ENCODE measurements at regions not wholly inside any gene's neighbourhood (a gene's known extent, or its start where the extent isn't known, plus 50 kb on each side); places are given as distances from the start of the nearest gene placed in this dataset.
A peak's percentile ranks its signal among the peaks of the same experiment; 100 is the strongest.

DNA sequence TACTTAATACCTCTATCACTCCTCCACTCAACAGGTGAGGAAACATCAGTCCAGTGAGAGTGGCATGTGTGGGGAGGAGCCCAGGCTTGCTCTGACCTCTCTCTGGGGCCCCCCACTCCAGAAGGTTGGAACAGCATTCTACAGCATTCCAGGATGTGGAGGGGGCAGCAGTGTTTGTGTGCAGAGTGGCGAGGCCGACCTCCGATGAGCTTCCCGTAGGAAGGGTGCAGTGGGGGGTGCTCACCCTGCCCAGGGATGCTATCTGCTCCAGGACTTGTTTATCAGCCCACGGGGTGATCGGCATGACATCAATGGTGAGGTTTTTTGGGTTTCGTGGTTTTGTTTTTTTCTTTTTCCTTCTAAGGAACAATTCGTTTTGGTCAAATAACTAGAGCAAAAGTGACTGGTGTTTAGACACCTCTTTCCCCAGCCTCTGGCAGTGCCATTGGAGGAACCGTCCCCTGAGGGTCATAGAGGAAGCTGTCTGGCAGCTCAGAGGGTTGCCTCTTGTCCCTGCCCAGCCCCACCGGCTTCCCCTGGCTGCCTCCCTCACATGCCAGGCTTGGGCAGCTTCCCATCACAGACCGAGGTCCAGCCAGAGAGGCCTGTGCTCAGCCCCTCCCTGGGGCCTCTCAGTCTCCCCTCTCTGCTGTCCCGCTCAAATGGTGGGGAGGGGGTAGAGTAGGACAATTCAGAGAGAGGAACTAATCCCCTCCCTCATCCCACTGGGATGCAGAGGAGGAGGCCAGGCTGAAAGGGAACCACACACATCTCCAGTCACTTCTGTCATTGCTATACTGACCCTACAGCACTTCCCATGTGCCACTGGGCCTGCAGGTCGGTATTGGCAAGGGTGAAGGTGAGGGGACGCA, 96.5 kb downstream of the ZFP36L2 start:
- no peak for DNase-seq (ENCODE audit: low read depth in 1 of 2, low spot score in 1 of 2)

DNA sequence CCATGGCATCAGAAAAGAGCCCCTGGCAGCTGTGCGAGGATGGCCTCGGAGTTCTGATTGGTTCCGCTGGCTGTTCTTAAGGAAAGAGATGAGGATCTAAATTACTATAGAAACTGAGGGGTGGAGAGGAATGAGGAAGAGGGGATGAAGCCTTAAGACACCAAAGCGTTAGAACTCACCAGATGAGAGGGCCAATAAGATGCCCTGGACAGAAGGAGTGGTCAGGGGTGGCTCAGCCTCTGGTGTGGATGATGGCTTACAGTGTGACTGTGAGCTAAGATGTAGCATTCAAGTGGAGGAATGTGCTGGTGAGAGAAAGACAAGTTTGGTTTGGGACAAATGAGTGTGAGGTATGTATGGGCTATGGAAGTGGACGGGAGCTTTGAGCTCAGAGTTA, 97.8 kb downstream of the ZFP36L2 start:
- no peak for DNase-seq (ENCODE audit: low read depth in 1 of 2, low spot score in 1 of 2)

DNA sequence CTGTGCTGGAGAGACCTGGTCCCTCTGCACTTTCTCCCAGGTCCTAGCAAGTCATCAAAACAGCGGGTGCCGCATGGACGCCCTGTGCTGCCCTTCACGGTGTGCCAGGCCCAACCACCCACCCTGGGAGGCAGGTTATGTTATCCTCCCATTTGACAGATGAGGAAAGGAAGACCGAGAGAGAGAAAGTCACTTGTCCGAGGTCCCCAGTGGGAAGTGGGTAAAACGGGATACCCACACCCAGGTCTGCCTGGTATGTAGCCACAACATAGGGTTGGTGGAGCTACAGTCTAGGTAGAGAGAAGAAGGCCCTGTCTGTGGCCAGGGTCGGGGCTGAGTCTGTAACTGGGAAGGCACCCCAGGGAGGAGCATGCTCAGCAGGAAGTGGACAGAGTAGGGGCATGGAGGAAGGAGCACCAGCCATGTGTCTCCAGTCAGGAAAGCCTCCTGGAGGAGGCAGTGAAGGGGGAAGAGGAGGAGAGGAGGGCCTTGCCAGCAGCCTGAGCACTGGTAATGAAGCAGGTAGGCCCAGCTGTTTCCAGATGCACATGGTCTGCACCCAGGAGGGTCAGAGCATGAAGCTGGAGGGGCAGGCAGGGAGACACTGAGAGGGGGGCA, 98.4 kb downstream of the ZFP36L2 start:
- DNase-seq (ENCODE audit: low read depth in 1 of 2, low spot score in 1 of 2) = no peak

DNA sequence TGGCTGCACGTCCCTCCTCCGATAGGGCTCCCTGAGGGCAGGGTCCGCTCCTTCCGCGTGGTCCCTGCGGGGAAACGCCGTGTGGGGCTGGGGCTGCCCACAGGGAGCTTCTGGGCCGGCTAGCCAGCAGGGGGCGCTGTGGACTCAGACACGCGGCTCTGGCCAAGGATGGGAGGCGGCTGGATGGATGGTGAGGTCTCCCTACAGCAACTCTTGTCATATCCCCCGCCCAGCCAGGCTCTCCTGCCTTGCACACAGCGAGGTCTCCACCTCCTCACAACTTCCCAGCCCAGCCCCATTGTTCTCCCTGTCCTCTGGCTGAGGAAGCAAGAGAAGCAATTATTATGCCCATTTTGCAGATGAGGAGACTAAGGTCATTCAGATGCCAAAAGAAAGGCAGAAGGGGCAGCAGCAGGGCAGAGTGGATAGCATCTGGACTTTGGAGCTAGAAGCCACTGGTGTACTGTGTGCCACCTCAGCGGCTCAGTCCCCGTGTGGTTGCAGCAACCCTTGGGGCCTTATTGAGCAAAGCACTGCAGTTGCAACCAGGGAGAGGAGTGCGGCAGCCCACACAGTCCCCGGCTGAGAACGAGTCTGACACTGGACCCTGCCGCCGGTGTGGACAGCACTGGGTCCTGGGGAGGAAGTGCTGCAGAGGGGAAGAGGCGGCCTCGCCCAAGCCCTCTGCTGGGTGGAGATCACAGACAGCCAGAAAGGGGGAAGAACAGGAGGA, 99.0 kb downstream of the ZFP36L2 start:
- DNase-seq (ENCODE audit: low read depth in 1 of 2, low spot score in 1 of 2) = peak; percentile 84 to 95

DNA sequence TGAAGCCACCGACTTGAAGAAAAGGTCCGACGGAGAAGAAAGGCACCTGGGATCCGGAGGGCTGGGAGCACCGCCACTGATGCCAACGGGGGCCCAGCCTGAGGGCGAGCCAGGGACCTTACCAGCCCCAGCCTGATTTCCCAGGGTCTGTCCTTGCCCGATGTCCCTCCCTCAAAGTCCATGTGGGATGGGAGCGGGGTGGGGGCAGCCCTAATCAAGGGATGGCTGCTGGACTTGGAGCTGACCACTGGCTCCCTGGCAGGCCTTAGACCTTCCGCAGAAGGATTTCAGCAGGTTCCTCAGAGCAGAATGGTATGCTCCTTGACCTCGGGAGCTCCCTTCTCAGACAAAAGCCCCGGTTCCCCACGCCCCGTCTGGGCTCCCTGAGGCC, 99.6 kb downstream of the ZFP36L2 start:
- DNase-seq (ENCODE audit: low read depth in 1 of 2, low spot score in 1 of 2) = no peak

DNA sequence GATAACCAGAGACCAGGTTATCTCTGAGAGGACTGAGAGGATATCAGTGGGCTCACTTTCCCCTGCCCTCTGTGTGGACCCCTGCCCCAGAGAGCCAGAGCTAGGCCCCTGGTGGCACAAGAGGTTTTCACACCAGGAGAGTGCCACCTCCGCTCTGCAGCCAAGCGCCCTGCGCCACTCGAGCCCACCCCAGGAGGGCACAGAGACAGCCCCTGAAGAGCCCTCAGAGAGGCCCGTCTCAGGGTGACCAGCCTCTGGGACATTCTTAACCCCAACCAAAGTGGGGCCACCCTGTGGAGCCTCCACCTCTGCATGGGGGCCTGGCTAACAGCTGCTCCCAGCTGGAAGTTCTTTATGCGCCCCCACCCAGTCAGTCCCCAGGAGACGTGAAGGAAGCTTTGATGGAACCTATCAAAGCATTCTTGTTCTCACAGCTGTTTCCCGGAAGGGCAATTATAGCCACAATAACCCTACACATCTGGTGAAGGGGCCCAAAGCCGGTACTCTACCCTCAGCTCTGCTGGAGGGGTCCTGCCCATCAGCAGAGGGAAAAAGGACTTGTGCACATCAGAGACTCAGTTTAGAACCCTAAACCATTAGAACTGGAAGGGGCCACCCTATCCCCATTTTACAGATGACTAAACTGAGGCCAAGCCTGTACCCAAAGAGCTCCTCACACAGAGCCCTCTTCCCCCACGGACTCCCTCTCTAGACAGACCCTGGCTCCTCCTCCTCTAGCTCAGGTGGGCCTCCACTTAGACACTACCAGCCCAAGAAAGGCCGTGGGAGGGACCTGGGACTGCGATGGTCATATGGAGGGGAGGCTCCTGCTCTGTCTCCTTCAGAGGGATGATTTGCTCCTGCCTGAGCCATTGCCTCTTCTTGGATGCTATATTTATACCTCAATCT, 101.1 kb downstream of the ZFP36L2 start:
- DNase-seq (ENCODE audit: low read depth in 1 of 2, low spot score in 1 of 2) = no peak

DNA sequence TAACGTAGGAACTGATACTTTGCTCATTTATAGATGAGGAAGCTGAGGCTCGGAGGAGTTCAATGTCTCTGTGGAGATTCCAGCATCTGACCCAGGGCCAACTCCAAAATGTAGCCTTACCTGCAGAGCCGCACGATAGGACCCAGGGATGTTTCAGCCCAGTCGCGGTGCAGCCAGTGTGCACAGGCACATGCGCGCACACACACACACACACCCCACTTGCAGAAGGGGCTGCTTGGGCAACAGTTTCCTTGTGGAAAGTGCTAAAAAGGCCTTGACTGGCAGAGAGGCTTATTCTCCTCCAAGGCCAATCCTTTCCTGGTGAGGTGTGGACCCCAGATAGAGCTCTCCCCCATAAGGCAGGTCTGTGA, 101.7 kb downstream of the ZFP36L2 start:
- no peak for DNase-seq (ENCODE audit: low read depth in 1 of 2, low spot score in 1 of 2)

DNA sequence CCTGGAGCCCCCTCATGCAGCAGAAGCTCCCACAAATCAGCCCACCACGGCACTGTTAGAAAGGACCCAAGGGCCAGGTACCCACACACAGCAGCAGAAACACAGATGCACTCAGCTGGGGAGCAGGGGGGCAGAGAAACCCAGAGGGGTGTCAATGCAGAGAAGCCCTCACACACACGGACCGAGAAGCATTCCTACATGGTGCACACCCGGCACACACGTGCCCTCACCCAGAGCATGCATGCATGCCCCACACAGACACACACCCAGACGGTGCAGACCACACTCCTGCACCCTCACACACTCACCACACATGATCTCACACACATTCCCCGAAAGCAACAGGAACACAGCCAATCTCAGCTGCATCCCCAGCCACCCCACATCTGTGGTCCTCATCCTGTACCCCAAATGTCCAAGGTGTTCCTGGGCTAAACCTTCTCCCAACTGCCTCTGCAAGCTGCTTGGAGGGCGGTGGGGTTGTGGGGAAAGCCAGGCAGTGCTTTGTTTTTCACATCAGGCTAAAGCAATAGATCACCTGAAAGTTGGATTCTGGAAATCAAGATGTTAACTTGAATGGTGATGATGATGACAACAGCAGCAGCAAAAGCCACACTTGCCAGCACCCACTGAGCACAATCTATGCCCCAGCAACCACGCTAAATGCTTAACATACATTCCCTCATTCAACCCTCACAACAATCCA, 102.3 kb downstream of the ZFP36L2 start:
- DNase-seq (ENCODE audit: low read depth in 1 of 2, low spot score in 1 of 2) = no peak

DNA sequence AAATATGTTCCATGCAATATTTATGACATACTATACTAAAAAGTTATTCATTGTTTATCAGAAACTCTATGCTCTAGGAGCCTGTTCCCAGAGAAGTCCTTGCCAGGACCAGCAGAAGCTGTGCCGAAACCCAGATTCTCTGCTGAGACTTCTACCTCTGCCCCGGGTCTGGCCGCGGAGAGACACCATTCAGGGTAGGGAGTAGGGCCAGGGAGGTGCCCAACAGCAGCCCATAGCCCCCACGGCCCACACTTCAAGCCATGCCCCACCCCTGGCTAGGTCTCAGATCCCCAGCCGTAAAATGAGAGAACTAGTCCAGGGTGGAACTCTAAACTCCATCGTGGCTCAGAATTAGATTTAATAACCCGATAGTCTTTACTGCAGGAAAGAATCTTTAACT, 102.9 kb downstream of the ZFP36L2 start:
- no peak for DNase-seq (ENCODE audit: low read depth in 1 of 2, low spot score in 1 of 2)

DNA sequence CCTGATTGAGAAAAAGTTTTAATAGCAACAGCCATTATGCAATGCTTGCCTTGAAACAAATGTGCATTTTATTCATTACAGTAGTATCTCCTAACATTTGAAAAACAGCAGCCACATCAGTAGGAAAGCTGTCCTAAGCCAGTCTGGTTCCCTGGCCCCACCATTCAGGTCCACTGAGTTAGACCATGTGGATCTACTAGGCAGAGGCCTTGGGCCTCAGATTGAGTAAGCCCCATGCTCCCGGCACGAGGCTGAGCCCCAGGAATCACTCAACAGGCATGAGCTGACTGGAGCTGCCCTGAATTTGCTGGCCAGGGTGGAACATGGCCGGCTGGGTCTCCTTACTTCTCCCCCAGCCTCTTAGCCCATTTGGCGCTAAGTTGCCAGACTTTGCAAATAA, 103.4 kb downstream of the ZFP36L2 start:
- no peak for DNase-seq (ENCODE audit: low read depth in 1 of 2, low spot score in 1 of 2)

DNA sequence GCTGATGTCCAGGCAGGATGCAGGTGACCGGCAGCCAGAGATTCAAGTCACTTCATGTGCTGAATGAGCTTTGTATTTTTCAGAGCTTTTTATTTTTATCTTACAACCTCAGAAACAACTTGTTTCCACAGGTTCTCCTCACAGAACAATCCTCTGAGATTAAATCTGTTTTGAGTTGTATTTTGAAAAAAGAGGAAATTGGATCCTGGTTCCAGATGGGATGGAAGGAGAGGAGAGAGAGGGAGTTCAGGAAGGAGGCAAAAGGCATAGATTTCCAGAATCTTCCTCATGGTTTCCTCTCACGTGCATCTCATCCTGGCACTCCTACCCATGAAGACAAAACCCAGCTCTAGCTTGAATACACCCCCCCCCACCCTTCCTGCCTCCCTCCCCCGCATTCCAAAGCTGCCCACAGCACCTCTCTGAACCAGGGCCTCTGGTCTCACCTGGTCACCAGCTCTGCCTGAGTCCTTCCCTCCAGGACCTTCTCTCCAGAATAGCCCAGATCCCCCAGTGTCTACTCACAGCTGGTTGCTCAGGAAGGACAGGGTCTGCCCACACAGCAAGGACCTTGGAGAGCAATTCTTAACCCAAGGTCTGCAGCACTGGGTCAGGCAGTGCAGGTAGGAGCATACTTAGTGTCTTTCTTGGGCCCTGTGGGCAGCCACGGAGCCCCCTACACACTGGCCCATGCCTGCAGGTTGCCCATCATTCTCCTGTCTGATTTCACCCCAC, 104.7 kb downstream of the ZFP36L2 start:
- DNase-seq (ENCODE audit: low read depth in 1 of 2, low spot score in 1 of 2) = no peak

DNA sequence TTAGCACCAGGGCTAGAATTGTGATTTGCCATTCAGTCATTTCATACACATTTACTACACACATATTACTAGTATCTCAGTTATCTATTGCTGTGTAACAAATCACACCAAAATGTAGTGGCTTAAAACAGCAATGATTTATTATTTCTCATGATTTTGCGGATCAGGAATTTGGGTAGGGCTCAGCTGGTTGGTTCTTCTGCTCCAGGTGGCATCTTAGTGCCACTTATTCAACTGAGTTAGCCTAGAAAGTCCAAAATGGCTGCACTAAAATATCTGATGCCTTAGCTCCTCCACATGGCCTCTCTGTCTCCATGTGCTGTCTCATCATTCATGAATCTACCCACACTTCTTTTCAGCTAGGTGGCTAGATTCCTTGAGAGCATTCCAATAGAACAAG, 107.1 kb downstream of the ZFP36L2 start:
- DNase-seq (ENCODE audit: low read depth in 1 of 2, low spot score in 1 of 2) = no peak

DNA sequence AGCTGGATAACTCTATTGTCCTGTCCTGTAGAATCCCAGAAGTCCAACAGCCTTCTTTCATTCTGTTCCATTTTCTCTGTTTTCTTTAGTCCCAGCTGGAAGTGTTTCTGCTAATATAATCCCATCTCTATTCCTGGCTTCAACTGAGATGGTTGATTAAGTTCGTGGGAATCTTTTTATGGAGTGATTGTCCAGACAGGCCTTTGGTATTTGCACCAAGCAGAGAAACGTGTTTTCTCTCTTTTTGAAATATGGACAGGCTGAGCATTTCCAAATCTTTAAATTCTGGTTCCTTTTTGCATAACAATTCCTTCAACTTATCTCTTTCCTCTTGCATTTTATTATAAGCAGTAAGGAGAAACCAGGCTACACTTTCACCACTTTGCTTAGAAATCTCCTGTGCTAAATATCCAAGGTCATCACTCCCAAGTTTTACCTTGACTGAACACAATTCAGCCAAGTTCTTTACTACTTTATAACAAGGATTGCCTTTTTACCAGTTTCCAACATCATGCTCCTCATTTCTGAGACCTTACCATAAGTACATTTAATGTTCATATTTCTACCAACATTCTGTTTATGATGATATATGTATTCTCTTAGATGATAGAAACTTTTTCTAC, 108.8 kb downstream of the ZFP36L2 start:
- DNase-seq (ENCODE audit: low read depth in 1 of 2, low spot score in 1 of 2) = no peak

DNA sequence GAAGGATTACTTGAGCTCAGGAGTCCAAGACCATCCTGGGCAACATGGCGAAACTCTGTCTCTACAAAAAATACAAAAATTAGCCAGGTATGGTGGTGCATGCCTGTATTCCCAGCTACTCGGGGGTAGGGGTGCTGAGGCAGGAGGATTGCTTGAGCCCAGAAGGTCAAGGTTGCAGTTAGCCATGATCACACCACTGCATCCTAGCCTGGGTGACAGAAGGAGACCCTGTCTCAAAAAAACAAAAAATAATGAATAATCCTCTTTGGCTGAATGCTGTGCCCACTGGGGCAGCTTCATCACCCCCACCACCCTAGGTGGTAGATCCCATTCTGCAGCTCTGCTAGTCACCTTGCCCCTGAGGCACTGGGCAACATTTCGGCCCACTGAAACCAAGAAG, 109.4 kb downstream of the ZFP36L2 start:
- no peak for DNase-seq (ENCODE audit: low read depth in 1 of 2, low spot score in 1 of 2)

DNA sequence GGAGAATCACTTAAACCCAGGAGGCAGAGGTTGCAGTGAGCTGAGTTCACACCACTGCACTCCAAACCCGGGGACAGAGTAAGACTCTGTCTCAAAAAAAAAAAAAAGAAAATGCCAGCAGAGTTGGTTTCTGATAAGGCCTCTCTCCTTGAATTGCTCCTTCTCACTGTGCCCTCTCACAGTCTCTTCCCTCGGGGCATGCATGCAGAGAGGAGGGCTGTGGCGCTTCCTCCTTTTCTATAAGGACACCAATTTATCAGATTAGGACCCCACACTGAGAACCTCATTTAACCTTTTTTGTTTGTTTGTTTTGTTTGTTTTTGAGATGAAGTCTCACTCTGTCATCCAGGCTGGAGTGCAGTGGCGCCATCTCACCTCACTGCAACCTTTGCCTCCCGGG, 110.5 kb downstream of the ZFP36L2 start:
- no peak for DNase-seq (ENCODE audit: low read depth in 1 of 2, low spot score in 1 of 2)

DNA sequence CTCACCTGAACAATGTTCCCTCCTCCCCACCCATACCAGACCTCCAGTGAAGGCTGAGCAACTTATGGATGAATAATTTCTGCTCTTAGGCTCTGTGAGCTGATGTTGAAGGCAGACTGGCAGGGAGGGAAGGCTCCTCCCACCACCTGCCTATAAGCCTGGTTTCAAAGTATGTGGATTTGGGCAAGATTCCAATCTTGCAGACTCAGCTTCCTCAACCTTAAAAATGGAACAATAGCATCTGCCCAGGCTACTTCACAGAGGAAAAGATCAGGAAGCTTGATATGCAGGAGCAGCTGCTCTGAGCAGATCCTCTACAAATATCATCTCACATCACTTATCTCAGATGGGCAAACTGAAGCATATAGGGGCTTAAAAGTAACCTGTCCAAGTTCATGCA, 112.2 kb downstream of the ZFP36L2 start:
- DNase-seq (ENCODE audit: low read depth in 1 of 2, low spot score in 1 of 2) = no peak

DNA sequence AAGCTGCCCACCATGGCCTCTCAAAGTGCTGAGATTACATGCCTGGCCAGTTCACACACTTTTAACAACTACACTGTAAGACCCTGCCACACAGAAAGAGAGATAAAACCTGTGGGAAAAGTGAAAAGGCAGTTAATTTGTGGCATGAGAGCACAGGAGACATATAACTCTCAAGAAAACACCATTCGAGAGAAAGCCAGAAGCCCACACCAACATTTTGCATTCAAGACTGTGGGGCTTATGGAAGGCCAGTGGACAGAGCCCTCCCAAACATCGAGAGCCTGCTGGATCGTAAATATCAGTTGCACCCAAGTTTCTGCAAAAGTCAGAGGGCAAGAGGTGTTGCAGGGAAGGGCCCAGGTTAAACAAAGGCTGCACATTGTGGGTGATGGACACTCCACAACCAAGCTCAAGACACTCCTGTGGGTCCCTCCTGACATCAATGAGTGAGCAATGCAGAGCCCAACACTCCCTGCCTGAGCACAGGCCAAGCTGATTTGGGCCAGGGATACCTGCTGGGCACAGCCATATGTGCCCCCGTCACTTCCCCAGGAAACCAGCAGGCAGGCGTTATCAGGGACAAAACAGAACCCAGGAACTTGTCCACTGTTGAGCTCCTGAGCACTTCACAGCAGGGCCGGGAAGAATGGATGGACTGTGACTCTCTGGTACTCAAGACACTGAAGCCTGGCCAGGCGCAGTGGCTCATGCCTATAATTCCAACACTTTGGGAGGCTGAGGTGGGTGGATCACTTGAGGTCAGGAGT, 114.4 kb downstream of the ZFP36L2 start:
- no peak for DNase-seq (ENCODE audit: low read depth in 1 of 2, low spot score in 1 of 2)

DNA sequence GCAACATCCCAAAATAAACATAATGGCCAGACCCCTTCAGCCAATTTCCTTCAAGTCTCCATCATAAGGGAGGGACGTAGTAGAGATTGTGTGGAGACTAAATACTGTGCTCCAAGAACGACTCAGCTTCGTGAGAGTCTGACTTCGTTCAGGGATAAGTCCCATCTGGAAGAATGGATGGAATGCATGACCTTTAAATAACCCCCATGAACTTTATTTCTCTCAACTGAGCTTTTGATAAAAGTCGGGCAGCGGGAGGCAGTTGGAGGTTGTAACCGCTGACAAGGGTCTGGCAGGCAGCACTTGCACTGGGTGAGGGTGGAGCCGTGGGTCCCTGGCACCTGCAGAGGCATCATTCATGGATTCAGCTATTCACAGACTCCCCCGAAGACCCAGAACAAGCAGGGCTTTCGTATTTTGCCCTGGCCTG, 115.9 kb downstream of the ZFP36L2 start:
- DNase-seq (ENCODE audit: low read depth in 1 of 2, low spot score in 1 of 2) = no peak

All from activated T-helper 1 cell treated with anti-CD3 and anti-CD28 coated beads, Interleukin-2, amount 50 U/mL, for 16 hours (primary cell).